ENCODE measurements at regions not wholly inside any gene's neighbourhood (a gene's known extent, or its start where the extent isn't known, plus 50 kb on each side); places are given as distances from the start of the nearest gene placed in this dataset.

DNA sequence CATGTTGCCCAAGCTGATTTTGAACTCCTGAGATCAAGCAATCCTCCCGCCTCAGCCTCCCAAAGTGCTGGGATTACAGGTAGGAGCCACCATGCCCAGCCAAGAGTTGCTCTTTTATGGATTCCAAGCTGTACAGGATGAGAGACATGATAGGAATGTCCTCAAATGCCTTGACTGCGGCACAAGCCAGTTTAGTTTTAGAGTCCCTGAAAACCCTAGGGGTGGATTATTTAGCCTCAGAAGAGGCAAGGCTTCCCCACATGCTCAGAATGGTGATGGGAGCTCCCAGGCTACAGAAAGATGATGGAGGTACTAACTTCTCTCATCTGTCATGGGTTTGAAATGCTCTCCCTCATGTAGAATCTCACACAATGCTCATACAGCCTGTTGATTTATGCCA is 192.1 kb upstream of the ADRA1D start:
- Histone ChIP-seq H3K23ac (ENCODE audit: insufficient read length, low read depth, low read length) (no peak overlapping the region), H4K8ac (replicated peaks; ENCODE audit: insufficient read length, low read depth, low read length) (no peak overlapping the region), H2AK5ac (ENCODE audit: insufficient read length, low read length) (no peak overlapping the region), H3K79me1 (ENCODE audit: insufficient read depth, low read depth, low read length, poor library complexity, severe bottlenecking) (no peaks in the 10 kb centered on the region), H3K4ac (ENCODE audit: low read depth, low read length) (no peak overlapping the region), H3K23me2 (ENCODE audit: insufficient read length, low read depth, low read length, poor library complexity, severe bottlenecking) (no peaks in the 10 kb centered on the region), H3K14ac (ENCODE audit: insufficient read depth, low read length) (no peak overlapping the region), H3K9me3 (ENCODE audit: control insufficient read depth, low read depth, low read length) (no peaks in the 10 kb centered on the region), H3K27me3 (ENCODE audit: insufficient read depth, low read length) (no peaks in the 10 kb centered on the region), H3K56ac (ENCODE audit: insufficient read length, low read depth, low read length) (no peak overlapping the region), H3K9ac (ENCODE audit: extremely low read depth, insufficient read length, low read length) (no peak overlapping the region), H2BK5ac (ENCODE audit: insufficient read length, low read length) (no peak overlapping the region), H3K4me1 (ENCODE audit: insufficient read depth, low read length) (0 out of 2 replicates have a peak, but pooled peaks cover 3% of the 10 kb centered on the region), H4K20me1 (ENCODE audit: control insufficient read depth, insufficient read depth, insufficient read length) (no peaks in the 10 kb centered on the region), H2BK120ac (ENCODE audit: low read depth, low read length, poor library complexity, severe bottlenecking) (no peak overlapping the region), H3K79me2 (ENCODE audit: insufficient read depth, low read length) (no peaks in the 10 kb centered on the region), H2BK12ac (ENCODE audit: insufficient read length, low read depth, low read length) (no peak overlapping the region), H3K18ac (ENCODE audit: insufficient read length, low read depth, low read length) (no peak overlapping the region), H4K91ac (ENCODE audit: insufficient read length, low read depth, low read length) (no peak overlapping the region), H3K4me2 (ENCODE audit: insufficient read depth, insufficient read length, low read length) (no peak overlapping the region), H2BK20ac (ENCODE audit: low read depth, low read length, poor library complexity, severe bottlenecking) (no peak overlapping the region), H3T11ph (ENCODE audit: low read length) (no peak overlapping the region), H3K27ac (ENCODE audit: insufficient read length, low read depth, low read length) (no peak overlapping the region), H2AFZ (ENCODE audit: low read length) (no peak overlapping the region), H4K5ac (ENCODE audit: insufficient read length, low read depth, low read length) (no peak overlapping the region), H2BK15ac (ENCODE audit: low read depth, low read length) (no peak overlapping the region)
- TF ChIP-seq, protein P1, sequence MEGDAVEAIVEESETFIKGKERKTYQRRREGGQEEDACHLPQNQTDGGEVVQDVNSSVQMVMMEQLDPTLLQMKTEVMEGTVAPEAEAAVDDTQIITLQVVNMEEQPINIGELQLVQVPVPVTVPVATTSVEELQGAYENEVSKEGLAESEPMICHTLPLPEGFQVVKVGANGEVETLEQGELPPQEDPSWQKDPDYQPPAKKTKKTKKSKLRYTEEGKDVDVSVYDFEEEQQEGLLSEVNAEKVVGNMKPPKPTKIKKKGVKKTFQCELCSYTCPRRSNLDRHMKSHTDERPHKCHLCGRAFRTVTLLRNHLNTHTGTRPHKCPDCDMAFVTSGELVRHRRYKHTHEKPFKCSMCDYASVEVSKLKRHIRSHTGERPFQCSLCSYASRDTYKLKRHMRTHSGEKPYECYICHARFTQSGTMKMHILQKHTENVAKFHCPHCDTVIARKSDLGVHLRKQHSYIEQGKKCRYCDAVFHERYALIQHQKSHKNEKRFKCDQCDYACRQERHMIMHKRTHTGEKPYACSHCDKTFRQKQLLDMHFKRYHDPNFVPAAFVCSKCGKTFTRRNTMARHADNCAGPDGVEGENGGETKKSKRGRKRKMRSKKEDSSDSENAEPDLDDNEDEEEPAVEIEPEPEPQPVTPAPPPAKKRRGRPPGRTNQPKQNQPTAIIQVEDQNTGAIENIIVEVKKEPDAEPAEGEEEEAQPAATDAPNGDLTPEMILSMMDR (conservative IDR thresholded peaks at IDR 0.05) = no peak
- H3K4me3 Mint-ChIP-seq = no peak overlapping the region
- no peaks in the 10 kb centered on the region for H3K9me3 Mint-ChIP-seq
- no peaks in the 10 kb centered on the region; the same call in 1 of the 2 replicates for H3K27me3 Mint-ChIP-seq (ENCODE audit: low read depth)
- H3K4me1 Mint-ChIP-seq = no peaks in the 10 kb centered on the region
- H3K27ac Mint-ChIP-seq = no peak overlapping the region
- DNase-seq = no peak
- no CpG with 5 or more reads among the region's 2 CpGs for WGBS (ENCODE audit: extremely low coverage, insufficient read length, low lambda C conversion rate)
- no peaks in the 10 kb centered on the region for H3K36me3 Mint-ChIP-seq (ENCODE audit: insufficient read depth in 1 of 3, low read depth in 3 of 3)

Measured in H9 (cell line).